ENCODE measurements at regions not wholly inside any gene's neighbourhood (a gene's known extent, or its start where the extent isn't known, plus 50 kb on each side); places are given as distances from the start of the nearest gene placed in this dataset.
A peak's percentile ranks its signal among the peaks of the same experiment; 100 is the strongest.
"Not testable (repeated sequence)": the region's sequence is repeated elsewhere in the genome, so short reads cannot be mapped to it uniquely, and the experiment has no call there.

- DNase-seq (ENCODE audit: low read depth): no peak
Measured at GRCh38 chr5:120150770-120151169, 313.3 kb upstream of the PRR16 start.

GRCh38 chr5:120151181-120151580 is 312.9 kb upstream of the PRR16 start:
- DNase-seq (ENCODE audit: low read depth): no peak

- DNase-seq (ENCODE audit: low read depth): no peak
Measured at GRCh38 chr5:120151825-120152224, 312.3 kb upstream of the PRR16 start.

- DNase-seq (ENCODE audit: low read depth): peak; percentile 93
Measured at GRCh38 chr5:120152472-120152871, 311.6 kb upstream of the PRR16 start.

- no peak for DNase-seq (ENCODE audit: low read depth)
Measured at GRCh38 chr5:120152931-120153330, 311.2 kb upstream of the PRR16 start.

GRCh38 chr5:120153551-120153950 is 310.5 kb upstream of the PRR16 start:
- DNase-seq (ENCODE audit: low read depth): no peak

- no peak for DNase-seq (ENCODE audit: low read depth)
Measured at GRCh38 chr5:120155873-120156272, 308.2 kb upstream of the PRR16 start.

GRCh38 chr5:120158211-120158610 is 305.9 kb upstream of the PRR16 start:
- DNase-seq (ENCODE audit: low read depth): no peak

- DNase-seq (ENCODE audit: low read depth): no peak
Measured at GRCh38 chr5:120159155-120159554, 304.9 kb upstream of the PRR16 start.

GRCh38 chr5:120160124-120160895 is 303.8 kb upstream of the PRR16 start:
- peak; percentile 55 for DNase-seq (ENCODE audit: low read depth)

- peak; percentile 32 for DNase-seq (ENCODE audit: low read depth)
Measured at GRCh38 chr5:120162321-120162720, 301.8 kb upstream of the PRR16 start.

GRCh38 chr5:120164037-120164436 is 300.1 kb upstream of the PRR16 start:
- no peak for DNase-seq (ENCODE audit: low read depth)

GRCh38 chr5:120164986-120165385 is 299.1 kb upstream of the PRR16 start:
- no peak for DNase-seq (ENCODE audit: low read depth)

GRCh38 chr5:120173125-120173524 is 291.0 kb upstream of the PRR16 start:
- no peak for DNase-seq (ENCODE audit: low read depth)

GRCh38 chr5:120174089-120174488 is 290.0 kb upstream of the PRR16 start:
- DNase-seq (ENCODE audit: low read depth): no peak

- DNase-seq (ENCODE audit: low read depth): not testable (repeated sequence)
Measured at GRCh38 chr5:120181238-120181637, 282.9 kb upstream of the PRR16 start.

GRCh38 chr5:120194650-120195049 is 269.4 kb upstream of the PRR16 start:
- not testable (repeated sequence) for DNase-seq (ENCODE audit: low read depth)

- no peak for DNase-seq (ENCODE audit: low read depth)
Measured at GRCh38 chr5:120199559-120199958, 264.5 kb upstream of the PRR16 start.

GRCh38 chr5:120207129-120207528 is 257.0 kb upstream of the PRR16 start:
- peak; percentile 19 for DNase-seq (ENCODE audit: low read depth)

- no peak for DNase-seq (ENCODE audit: low read depth)
Measured at GRCh38 chr5:120217001-120217400, 247.1 kb upstream of the PRR16 start.

GRCh38 chr5:120219988-120220387 is 244.1 kb upstream of the PRR16 start:
- DNase-seq (ENCODE audit: low read depth): no peak

GRCh38 chr5:120225524-120225923 is 238.6 kb upstream of the PRR16 start:
- DNase-seq (ENCODE audit: low read depth): no peak

- DNase-seq (ENCODE audit: low read depth): peak; percentile 13
Measured at GRCh38 chr5:120228262-120229031, 235.7 kb upstream of the PRR16 start.
